ENCODE measurements at regions not wholly inside any gene's neighbourhood (a gene's known extent, or its start where the extent isn't known, plus 50 kb on each side); places are given as distances from the start of the nearest gene placed in this dataset.

GRCh38 chr9:13707612-13708576, 428.4 kb upstream of the MPDZ start:
- DNase-seq: no peak

- DNase-seq: no peak
Measured at GRCh38 chr9:13705918-13706317, 426.4 kb upstream of the MPDZ start.

- no peak for DNase-seq
Measured at GRCh38 chr9:13705373-13705772, 425.9 kb upstream of the MPDZ start.

GRCh38 chr9:13690595-13690994, 411.1 kb upstream of the MPDZ start:
- DNase-seq: no peak

GRCh38 chr9:13689925-13690324, 410.4 kb upstream of the MPDZ start:
- DNase-seq: no peak

- DNase-seq: no peak
Measured at GRCh38 chr9:13688990-13689600, 409.6 kb upstream of the MPDZ start.

- DNase-seq: no peak
Measured at GRCh38 chr9:13688223-13688989, 408.9 kb upstream of the MPDZ start.

GRCh38 chr9:13684656-13685055, 405.2 kb upstream of the MPDZ start:
- no peak for DNase-seq

- DNase-seq: no peak
Measured at GRCh38 chr9:13677801-13678200, 398.3 kb upstream of the MPDZ start.

- DNase-seq: no peak
Measured at GRCh38 chr9:13675638-13676000, 396.1 kb upstream of the MPDZ start.

- DNase-seq: no peak
Measured at GRCh38 chr9:13674926-13675637, 395.6 kb upstream of the MPDZ start.

GRCh38 chr9:13673348-13673747, 393.9 kb upstream of the MPDZ start:
- no peak for DNase-seq

GRCh38 chr9:13665418-13666066, 386.1 kb upstream of the MPDZ start:
- no peak for DNase-seq

GRCh38 chr9:13661014-13661413, 381.5 kb upstream of the MPDZ start:
- DNase-seq: no peak

- no peak for DNase-seq
Measured at GRCh38 chr9:13651969-13652663, 372.6 kb upstream of the MPDZ start.

GRCh38 chr9:13651526-13651925, 372.0 kb upstream of the MPDZ start:
- no peak for DNase-seq

GRCh38 chr9:13648676-13649075, 369.2 kb upstream of the MPDZ start:
- DNase-seq: no peak

- no peak for DNase-seq
Measured at GRCh38 chr9:13648068-13648467, 368.6 kb upstream of the MPDZ start.

GRCh38 chr9:13646500-13647021, 367.1 kb upstream of the MPDZ start:
- no peak for DNase-seq

- DNase-seq: no peak
Measured at GRCh38 chr9:13645557-13645956, 366.1 kb upstream of the MPDZ start.

- DNase-seq: no peak
Measured at GRCh38 chr9:13644675-13645074, 365.2 kb upstream of the MPDZ start.

- no peak for DNase-seq
Measured at GRCh38 chr9:13642646-13643045, 363.2 kb upstream of the MPDZ start.

Measured in NCI-H1930 (cell line).